GM19468 (cell line): ENCODE measurements at regions not wholly inside any gene's neighbourhood (a gene's known extent, or its start where the extent isn't known, plus 50 kb on each side); places are given as distances from the start of the nearest gene placed in this dataset.
"Not testable (repeated sequence)": the region's sequence is repeated elsewhere in the genome, so short reads cannot be mapped to it uniquely, and the experiment has no call there.

Experiments used
- ATAC-seq: cut with Tn5 transposase; IDR thresholded peaks from one replicate; pipeline ENCODE4 v1.9.1; 2021; ENCODE audit warnings: mild to moderate bottlenecking, moderate library complexity, moderate number of reproducible peaks; ENCODE audit not compliant: unreplicated experiment; ENCODE audit errors: extremely low read depth

DNA sequence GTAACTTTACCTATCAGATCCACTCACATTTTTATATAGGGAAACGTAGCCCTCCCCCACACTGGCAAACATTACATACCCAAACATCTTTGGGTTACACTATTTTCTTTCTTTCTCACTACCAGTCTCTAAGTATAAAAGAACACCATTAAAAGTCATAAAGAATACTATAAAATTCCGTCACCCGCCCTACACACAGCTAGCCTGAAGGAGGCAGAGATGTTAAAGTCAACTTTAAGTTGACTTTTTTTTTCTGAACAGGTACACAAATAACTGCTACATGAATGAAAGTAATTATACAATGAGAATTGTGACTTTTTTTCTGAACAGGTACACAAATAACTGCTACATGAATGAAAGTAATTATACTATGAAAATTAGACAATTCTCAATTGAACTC, 628.3 kb downstream of the NUP35 start:
- no peak for ATAC-seq

- ATAC-seq, result no peak
Observed at GRCh38 chr2:183759033-183759432, 634.8 kb downstream of the NUP35 start.

DNA sequence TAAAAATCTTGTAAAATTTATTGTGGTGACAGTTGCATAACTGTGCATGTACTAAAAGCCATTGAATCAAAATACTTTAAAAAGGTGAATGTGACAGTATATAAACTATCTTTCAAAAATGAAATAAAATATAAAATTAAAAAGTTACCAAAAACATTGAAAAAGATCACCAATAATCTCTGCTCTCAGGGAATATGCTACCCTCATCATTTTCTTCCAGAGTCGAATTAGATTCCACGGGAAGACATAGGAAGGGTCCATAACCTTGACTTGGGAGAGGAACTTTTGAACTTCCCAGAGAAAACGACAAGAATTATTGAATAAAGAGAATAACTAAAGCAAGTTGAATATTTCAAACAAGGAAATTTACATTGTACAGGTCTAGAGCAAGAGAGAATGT, 649.5 kb downstream of the NUP35 start:
- no peak for ATAC-seq

GRCh38 chr2:183780072-183780471, 655.8 kb downstream of the NUP35 start:
- no peak for ATAC-seq

- ATAC-seq, result no peak
Observed at GRCh38 chr2:183782436-183782835, 658.2 kb downstream of the NUP35 start.

DNA sequence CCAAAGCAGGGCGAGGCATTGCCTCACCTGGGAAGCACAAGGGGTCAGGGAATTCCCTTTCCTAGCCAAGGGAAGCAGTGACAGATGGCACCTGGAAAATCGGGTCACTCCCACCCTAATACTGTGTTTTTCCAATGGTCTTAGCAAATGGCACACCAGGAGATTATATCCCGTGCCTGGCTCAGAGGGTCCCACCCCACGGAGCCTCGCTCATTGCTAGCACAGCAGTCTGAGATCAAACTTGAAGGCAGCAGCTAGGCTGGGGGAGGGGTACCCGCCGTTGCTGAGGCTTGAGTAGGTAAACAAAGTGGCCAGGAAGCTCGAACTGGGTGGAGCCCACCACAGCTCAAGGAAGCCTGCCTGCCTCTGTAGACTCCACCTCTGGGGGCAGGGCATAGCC, 664.6 kb downstream of the NUP35 start:
- not testable (repeated sequence) for ATAC-seq

DNA sequence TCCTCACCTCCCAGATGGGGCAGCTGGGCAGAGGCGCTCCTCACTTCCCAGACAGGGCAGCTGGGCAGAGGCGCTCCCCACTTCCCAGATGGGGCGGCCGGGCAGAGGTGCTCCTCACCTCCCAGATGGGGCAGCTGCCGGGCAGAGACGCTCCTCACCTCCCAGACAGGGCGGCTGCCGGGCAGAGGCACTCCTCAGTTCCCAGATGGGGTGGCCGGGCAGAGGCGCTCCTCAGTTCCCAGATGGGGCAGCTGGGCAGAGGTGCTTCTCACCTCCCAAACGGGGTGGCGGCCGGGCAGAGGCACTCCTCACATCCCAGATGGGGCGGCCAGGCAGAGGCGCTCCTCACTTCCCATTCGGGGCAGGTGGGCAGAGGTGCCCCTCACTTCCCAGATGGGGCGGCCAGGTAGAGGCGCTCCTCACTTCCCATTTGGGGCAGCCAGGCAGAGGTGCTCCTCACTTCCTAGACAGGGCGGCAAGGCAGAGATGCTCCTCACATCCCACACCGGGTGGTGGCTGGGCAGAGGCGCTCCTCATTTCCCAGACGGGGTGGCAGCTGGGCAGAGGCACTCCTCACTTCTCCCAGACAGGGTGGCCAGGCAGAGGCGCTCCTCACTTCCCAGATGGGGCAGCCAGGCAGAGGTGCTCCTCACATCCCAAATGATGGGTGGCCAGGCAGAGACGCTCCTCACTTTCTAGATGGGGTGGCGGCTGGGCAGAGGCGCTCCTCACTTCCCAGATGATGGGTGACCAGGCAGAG, 668.1 kb downstream of the NUP35 start:
- not testable (repeated sequence) for ATAC-seq

DNA sequence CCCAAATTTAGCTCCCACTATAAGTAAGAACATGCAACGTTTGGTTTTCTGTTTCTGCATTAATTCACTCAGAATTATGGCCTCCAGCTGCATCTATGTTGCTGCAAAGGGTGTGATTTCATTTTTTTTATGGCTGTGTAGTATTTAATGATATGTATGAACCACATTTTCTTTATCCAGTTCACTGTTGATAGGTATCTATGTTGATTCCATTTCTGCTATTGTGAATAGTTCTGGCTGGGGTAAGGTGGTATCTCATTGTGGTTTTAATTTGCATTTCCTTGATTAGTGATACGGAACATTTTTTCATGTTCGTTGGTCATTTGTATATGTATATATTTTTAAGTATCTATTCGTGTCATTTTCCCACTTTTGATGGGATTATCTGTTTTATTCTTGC, 674.3 kb downstream of the NUP35 start:
- no peak for ATAC-seq

GRCh38 chr2:183799761-183800160, 675.5 kb downstream of the NUP35 start:
- ATAC-seq, result no peak

DNA sequence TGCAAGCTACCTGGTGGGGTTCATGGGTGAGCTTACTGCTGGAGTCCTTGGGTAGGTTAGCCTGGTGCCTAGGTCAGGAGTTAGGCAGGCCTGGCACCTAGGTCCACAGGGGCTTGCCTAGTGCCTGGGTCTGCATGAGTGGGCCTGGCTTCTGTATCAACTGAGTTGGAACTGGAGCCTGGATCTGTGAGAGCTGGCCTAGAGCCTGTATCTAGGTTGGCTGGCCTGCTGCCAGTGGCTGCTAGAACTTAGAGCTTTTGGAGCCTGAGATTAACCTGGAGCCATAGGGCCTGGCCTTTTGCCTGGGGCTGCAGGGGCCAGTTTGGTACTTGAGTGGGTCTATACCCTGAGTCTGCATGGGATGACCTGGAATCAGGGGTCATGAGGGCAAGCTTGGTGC, 679.4 kb downstream of the NUP35 start:
- no peak for ATAC-seq

DNA sequence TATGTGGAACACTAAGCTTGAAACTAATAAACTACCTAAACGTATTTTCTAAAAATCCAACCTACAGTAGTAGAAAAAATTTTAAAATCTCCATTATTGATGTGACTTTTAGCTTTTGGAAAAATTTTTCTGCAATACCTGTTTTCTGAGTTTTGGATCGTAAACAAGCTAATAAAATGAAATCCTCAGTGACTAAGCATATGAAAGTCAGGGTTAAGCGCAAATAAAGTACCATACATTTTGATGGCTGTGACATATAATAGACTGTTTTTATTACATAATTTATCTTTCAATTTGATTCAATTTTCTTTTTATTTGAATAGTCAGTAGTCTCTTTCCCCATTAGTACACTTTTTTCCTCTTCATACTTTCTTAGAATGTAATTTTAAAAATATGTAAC, 683.6 kb downstream of the NUP35 start:
- no peak for ATAC-seq

DNA sequence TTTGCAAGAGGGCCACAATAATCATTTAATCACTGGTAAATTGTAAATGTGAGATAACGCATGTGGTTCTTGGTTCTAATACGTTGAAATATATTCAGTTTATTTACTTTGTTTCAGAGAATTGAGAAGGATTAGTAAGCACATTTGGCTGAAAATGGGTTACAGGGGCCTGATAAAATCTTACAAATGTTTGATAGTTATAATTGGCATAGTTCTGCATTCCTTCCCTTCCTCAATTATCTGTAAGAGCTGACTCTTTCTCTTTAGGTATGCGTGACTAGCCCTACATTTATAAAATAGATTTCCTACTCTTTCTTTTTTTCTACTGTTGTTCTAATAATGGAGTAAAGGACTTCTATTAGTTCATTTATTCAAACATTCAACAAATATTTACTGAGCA, 685.2 kb downstream of the NUP35 start:
- ATAC-seq, result no peak

DNA sequence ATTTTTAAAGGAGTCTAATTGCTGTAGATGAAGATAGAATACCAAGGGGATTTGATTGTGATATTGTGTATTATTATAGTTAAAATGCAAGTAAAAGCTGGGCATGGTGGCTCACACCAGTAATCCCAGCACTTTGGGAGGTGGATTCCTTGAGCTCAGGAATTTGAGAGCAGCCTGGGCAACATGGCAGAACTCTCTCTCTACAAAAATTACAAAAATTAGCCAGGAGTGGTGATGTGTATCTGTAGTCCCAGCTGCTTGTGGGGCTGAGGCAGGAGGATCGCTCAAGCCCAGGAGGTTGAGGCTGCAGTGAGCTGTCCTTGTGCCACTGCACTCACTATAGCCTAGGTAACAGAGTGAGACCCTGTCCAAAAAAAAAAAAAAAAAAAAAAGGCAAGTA, 687.0 kb downstream of the NUP35 start:
- no peak for ATAC-seq

- no peak for ATAC-seq
Observed at GRCh38 chr2:183812091-183812490, 687.8 kb downstream of the NUP35 start.

GRCh38 chr2:183825710-183826109, 701.5 kb downstream of the NUP35 start:
- no peak for ATAC-seq

- ATAC-seq, result no peak
Observed at GRCh38 chr2:183829931-183830330, 705.7 kb downstream of the NUP35 start.

DNA sequence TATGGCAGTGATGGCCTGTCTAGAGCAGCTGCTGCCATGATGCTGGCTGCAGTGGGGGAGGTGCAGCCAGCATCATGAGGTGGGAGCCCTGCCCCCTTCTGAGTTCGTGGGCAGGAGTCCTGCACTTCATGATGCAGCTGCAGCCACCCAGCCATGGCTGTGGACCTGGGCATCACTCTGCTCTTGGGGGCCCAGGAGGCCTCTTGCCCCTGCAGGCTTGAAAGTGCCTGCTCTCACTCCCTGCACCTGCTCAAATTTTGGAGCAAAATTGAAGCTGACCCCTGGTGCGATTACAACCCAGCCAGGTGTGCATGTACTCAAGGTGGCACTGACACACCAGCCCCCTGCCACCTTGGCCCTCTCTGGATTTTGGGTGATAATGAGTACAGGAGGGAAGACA, 712.9 kb downstream of the NUP35 start:
- ATAC-seq, result no peak

DNA sequence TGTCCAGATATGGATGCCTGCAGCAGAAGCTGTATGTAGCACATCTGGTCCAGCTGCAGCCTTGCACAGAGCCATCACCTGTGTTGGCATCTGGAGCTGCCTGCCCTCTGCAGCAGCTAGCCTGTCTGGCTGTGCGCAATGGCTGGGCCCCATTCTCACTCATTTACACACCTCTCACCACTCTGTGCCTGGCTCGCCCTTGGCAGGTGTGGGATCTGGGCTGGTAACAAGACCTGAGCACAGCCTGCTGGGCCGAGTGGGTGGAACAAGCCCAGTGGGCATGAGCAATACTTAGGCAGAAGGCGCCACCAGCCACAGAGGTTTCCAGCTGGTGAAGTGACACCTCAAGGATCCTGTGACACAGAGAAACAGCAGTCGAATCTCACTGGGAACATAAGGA, 714.1 kb downstream of the NUP35 start:
- ATAC-seq, result no peak

GRCh38 chr2:183840061-183840584, 715.9 kb downstream of the NUP35 start:
- ATAC-seq, result no peak

DNA sequence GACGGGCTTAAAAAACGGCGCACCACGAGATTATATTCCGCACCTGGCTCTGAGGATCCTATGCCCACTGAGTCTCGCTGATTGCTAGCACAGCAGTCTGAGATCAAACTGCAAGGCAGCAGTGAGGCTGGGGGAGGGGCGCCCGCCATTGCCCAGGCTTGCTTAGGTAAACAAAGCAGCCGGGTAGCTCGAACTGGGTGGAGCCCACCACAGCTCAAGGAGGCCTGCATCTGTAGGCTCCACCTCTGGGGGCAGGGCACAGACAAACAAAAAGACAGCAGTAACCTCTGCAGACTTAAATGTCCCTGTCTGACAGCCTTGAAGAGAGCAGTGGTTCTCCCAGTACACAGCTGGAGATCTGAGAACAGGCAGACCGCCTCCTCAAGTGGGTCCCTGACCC, 725.6 kb downstream of the NUP35 start:
- not testable (repeated sequence) for ATAC-seq

DNA sequence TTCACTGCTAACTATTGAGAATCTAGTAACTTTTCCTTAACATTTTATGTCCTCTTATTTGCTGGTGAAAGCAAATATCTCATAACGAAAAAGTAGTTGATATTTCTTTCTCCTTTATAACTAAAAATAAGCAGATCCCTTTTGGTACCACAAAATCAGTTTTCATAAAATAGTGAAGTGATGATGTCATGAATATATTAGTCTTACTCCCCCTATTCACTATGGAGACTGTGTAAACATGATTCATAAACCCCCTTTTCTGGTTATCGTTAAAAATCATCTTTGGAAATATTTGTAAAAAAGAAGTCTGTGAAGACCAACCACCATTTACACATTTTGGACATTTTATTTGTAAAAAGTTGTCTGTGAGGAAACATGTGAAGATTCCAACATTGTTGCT, 734.9 kb downstream of the NUP35 start:
- no peak for ATAC-seq

GRCh38 chr2:183866666-183867065, 731.7 kb upstream of the ZNF804A start:
- ATAC-seq, result no peak
